GM19397 (cell line): ENCODE measurements at regions not wholly inside any gene's neighbourhood (a gene's known extent, or its start where the extent isn't known, plus 50 kb on each side); places are given as distances from the start of the nearest gene placed in this dataset.

Experiments used
- ATAC-seq: cut with Tn5 transposase; IDR thresholded peaks from one replicate; pipeline ENCODE4 v1.9.1; 2021; ENCODE audit warnings: mild to moderate bottlenecking, moderate library complexity; ENCODE audit not compliant: unreplicated experiment

GRCh38 chr4:16952896-16953630, 54.6 kb upstream of the LDB2 start:
- ATAC-seq, result no peak

GRCh38 chr4:16952462-16952871, 54.0 kb upstream of the LDB2 start:
- no peak for ATAC-seq
